Neural progenitor cell (in vitro differentiated cells): ENCODE measurements at regions not wholly inside any gene's neighbourhood (a gene's known extent, or its start where the extent isn't known, plus 50 kb on each side); places are given as distances from the start of the nearest gene placed in this dataset.

Source experiments
- EZH2 ChIP-seq: fragments of 200-600 bp; sonication (generic); IDR thresholded peaks from 2 replicates; pipeline ENCODE4 v1.6.1; 2017; ENCODE audit warnings: antibody characterized with exemption, mild to moderate bottlenecking, moderate library complexity
- TF ChIP-seq, protein P1 (sequence below): fragments of 200-600 bp; sonication (generic); IDR thresholded peaks from 2 replicates; pipeline ENCODE4 v1.5.1; 2017; ENCODE audit warnings: antibody characterized with exemption, mild to moderate bottlenecking

DNA sequence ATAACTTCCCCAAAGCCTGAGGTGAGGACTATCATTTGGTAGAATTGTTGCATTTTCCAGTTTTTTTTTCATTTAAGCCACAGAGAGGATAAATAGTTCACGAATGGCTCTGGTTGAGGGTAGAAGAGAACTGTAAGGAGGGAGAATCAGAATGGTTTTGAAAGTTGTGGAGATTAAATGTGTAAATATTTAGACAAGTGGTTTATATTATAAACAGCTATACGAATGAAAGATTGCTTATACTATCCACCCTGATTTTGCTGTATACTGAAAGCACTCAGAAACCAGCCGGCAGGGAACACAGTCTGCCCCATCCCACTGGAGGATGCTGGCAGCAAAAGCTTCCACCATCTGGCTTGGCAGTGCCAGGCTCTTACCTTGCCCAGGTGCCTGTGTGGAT, 341.1 kb downstream of the RAPGEF2 start:
- TF ChIP-seq, protein P1, sequence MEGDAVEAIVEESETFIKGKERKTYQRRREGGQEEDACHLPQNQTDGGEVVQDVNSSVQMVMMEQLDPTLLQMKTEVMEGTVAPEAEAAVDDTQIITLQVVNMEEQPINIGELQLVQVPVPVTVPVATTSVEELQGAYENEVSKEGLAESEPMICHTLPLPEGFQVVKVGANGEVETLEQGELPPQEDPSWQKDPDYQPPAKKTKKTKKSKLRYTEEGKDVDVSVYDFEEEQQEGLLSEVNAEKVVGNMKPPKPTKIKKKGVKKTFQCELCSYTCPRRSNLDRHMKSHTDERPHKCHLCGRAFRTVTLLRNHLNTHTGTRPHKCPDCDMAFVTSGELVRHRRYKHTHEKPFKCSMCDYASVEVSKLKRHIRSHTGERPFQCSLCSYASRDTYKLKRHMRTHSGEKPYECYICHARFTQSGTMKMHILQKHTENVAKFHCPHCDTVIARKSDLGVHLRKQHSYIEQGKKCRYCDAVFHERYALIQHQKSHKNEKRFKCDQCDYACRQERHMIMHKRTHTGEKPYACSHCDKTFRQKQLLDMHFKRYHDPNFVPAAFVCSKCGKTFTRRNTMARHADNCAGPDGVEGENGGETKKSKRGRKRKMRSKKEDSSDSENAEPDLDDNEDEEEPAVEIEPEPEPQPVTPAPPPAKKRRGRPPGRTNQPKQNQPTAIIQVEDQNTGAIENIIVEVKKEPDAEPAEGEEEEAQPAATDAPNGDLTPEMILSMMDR, result no peak
- no peak for TF ChIP-seq EZH2
